Spleen (tissue), 7 donors: ENCODE measurements at regions not wholly inside any gene's neighbourhood (a gene's known extent, or its start where the extent isn't known, plus 50 kb on each side); places are given as distances from the start of the nearest gene placed in this dataset.

Source experiments
- CTCF ChIP-seq, 11 experiments: fragments of 200-600 bp in 7 of 11; fragments of 450-650 bp in 4 of 11; sonication (generic) in 4 of 11; IDR thresholded peaks in 8 of 11; conservative IDR thresholded peaks in 3 of 11; 1 replicate in 7 of 11; 2 replicates in 4 of 11; pipeline versions ENCODE4 v1.4.0 to v1.8.0; 2016 to 2021; ENCODE audit warnings: antibody characterized with exemption in 11 of 11, inconsistent platforms in 4 of 11, mild to moderate bottlenecking in 1 of 11
- POLR2AphosphoS5 ChIP-seq, 3 donors: sonication (generic); formaldehyde crosslinking; IDR thresholded peaks; one replicate each; pipeline ENCODE4 v1.5.1; 2017; ENCODE audit warnings: antibody characterized with exemption in 3 of 3
- donor health status: DM: no; HTN: no; CAD: no; lungs with moderate emphysema.
- donor health status: DM: no; HTN: no; CAD: no.
- donor health status: DM: no; HTN: no; CAD: no.

- no peak for TF ChIP-seq CTCF (IDR thresholded peaks at IDR 0.05 in 8 of 11, conservative IDR thresholded peaks at IDR 0.05 in 3 of 11)
- TF ChIP-seq POLR2AphosphoS5 (IDR thresholded peaks at IDR 0.05) = no peak
Measured at GRCh38 chr15:61726166-61726565, 334.1 kb downstream of the VPS13C start.
